NCI-H2227 treated with DMSO at 0.1 percent for 48 hours (cell line): ENCODE measurements at regions not wholly inside any gene's neighbourhood (a gene's known extent, or its start where the extent isn't known, plus 50 kb on each side); places are given as distances from the start of the nearest gene placed in this dataset.

Experiments used
- DNase-seq: peaks from one replicate; lab custom pipeline; 2025; lab: John Stamatoyannopoulos, UW

DNA sequence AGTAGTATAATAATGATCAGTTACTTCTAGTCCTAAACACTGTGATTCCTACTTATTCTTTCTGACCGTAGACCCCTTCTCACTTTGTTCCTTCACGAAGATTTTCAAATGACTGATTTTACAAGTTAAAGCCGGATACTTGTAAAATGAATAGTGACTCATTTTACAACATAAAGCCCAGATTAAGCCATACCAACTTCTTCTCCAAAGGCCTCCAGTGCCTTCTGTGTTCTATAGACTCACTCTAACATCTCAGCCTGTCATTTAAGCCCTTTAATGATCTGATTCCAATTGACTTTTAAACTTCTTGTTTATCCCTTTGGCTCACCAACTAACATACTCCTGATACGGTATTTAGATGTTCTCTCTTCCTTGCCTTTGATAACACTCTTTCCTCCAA, 480.0 kb upstream of the HS3ST1 start:
- no peak for DNase-seq

DNA sequence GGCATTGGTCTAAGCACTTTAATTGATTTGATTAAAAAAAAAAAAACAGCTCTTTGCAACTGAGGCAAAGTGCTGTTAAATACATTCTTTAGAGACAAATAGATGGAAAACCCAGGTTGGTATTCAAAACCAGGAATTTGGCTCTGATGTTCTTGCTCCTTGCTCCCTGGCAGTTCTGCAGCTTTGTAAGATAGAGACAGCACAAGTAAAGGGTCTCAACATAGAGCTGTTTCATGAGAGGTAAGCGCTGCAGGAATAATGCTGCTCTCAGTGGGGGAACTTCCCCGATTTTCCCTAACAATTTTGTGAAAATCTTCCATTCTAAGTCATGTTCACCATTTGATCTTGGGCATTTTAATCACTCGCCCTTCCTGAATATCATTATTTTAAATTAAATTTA, 479.5 kb upstream of the HS3ST1 start:
- no peak for DNase-seq

DNA sequence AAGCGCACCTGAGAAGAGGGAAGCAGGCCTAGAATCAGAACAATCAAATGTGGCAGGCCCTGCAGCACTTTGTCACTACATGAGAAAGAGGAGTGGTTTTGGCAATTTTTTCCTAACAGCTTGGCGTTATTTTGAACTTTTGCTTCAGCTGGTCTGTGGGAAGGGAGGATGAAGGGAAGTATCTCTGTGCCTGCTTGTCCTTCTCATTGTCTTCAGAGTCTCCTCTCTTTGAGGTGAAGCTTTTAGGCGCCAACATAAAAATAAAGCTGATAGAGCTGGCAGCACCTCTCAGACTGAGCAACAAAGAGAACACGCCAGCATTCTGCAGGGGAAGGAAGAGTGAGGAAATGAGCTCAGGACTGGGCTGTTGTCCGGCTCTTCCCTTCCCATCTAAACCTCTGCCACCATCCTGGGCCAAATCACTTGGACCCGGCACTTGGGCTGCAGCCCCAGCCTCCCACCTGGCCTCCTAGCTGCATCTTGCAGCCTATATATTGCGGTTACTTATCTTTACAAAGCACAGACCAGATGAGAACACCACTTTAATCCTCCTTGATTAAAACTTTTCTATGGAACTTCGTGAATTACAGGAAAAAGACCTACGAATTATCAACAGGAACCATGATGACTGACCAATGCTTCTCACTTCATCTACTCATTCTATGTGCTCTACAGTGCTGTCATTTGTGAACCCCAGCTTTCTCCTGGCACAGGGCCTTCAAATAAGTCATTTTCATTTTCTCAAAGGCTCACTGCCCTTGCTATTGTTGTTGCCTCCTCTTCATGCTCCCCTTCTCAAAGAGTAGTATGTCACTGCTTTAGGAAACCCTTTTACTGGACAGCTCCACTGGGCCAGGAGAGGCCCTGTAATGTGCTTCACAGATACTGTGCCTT, 476.4 kb upstream of the HS3ST1 start:
- DNase-seq, result no peak

DNA sequence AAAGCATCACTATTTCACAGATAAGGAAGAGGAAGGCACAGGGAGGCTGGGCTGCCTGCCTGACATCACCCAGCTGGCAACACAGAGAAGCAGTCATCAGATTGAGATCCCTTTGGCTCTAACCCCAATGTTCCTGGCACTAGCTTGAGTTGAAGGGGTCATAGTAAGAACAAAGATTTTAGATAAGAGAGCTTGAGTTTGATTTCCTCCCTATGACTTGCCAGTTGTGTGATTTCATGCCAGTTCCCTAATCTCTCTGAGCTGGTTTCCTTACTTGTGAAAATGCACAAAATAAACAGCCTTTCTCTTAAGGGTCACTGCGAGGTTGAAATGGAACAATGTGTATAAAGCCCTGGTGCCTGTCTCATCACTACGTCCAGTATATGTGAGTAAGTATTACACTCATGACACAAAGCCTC, 475.4 kb upstream of the HS3ST1 start:
- no peak for DNase-seq

DNA sequence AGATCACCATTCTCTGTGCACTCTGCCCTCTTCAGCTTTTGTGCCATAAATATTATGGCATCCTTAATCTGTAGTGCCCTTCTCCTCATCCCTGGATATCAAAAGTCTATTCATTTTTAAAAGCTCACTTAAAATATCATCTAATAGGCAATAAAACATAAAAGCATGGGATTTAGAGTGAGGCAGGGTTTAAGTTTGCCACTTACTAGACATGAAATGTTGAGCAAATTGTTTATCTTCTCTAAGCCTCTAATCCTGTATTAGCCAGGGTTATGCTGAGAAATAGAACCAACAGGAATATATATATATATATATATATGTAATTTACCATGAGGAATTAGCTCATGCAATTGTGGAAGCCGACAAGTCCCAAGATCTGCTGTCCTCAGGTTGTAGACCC, 472.4 kb upstream of the HS3ST1 start:
- no peak for DNase-seq

DNA sequence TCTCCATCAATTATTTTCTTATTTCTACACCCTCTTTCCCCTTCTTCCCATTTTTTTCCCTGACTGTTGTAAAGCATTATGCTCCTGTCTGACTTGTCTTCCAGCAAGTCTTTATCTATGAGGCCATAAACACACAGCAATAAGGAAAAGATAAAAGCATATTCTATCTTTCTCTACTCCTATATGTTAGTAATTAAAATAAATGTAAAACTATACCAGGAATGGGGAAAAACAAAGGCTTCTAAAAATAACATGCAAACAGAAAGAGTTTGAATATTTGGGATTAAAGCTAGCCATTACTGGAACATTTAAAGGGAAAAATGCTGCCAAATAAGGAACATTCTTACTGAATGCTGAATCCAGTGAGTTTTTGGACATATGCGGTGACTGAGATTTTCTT, 471.7 kb upstream of the HS3ST1 start:
- DNase-seq, result no peak

DNA sequence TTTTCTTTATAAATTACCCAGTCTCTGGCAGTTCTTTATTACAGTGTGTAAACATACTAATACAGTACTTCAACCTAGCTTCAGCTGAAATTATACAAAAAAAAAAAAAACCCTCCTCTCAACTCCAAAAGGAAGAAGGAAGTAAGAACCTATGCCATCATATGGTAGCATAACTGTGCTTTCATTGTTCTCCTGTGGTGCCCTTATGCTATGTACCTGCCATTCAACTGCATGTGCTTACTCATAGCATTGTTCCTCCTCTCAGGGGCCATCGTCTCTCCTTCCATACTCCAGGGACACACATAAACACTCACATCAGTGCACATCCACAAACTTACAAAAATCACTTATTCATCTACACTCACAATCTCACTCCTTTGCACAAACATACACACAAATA, 470.1 kb upstream of the HS3ST1 start:
- DNase-seq, result no peak

DNA sequence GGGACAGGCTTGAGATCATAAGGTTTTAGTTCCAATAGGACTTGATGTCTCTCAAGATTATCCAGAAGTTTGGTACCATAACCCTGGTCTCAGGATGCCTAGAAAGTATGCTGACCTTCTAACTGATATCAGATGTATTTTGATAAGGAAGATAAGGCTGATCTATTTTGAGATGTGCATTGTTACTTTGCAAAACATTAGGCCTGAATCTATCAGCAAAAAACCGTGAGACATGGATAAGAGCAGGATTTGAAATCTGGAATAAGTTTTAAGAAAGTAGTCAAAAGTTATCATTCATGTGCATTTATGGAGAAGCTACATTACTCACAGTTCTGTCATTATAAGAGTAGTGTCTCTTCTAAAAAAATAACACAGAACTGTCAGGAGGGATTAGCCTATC, 467.1 kb upstream of the HS3ST1 start:
- no peak for DNase-seq

DNA sequence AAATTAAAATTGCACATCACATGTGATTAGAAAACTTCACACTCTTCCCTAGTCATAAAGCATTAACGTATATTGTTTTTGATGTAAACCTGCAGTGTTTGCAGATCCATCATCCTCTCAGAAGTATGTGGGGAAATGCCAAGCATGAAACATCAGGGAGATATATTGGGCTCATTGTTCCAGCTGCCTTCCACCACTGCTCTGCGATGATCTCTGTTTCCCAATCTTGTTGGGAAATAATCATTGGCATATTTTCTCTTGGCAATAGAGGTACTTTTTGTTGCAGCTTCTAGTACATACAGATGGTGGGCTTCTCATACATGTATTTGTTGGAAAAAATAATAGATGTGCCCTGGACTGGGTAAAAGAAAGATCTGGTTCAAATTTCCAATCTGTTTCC, 466.3 kb upstream of the HS3ST1 start:
- no peak for DNase-seq

DNA sequence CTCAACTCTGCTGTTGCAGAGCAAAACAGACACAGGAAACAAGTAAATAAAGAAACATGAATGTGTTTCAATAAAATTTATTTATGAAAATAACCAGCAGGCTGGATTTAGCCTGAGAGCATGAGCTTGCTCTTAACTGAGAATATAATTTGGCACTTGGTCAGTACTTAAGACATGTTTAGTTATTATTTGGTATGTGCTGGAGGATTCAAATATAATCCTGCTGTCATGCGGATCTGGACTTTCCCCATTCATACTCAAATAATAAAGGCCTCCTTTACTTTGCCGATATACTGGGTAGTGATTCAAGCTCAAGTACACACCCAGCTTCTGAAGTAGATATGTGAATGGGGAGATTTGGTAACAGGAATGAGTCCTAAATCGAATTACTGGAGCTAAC, 465.5 kb upstream of the HS3ST1 start:
- no peak for DNase-seq

DNA sequence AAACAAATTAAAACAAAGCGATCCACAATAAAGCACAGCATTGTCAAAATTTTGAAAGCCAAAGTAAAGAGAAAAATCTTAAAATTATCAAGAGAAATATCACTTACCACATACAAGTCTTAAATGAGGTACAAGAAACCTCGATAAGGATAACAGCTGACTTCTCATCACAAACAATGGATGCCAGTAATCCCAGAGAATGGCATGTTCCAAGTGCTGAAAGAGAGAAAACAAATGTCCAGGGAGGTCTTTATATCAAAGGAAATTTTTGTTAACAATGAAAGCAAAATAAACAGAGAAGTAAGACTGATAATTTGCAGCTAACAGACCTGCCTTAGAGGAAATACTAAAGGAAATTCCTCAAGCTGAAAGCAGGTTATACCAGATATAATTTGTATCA, 460.4 kb upstream of the HS3ST1 start:
- no peak for DNase-seq

DNA sequence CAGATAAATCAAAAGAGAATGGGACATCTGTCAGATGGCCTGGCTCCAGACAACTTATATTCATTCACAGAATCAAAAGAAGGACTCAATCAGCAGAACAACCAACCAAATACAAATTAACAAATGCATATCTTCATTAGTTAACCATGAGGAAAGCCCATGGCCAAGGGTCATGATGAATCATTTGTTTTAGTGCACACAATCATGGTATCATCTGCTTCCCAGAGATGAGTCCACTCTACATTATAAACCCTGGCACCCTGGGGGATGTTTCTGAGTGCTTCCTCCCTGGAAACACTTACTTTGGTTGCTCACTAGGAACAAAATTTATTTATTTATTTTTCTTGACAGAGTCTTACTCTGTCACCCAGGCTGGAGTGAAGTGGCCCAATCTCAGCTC, 453.3 kb upstream of the HS3ST1 start:
- no peak for DNase-seq

DNA sequence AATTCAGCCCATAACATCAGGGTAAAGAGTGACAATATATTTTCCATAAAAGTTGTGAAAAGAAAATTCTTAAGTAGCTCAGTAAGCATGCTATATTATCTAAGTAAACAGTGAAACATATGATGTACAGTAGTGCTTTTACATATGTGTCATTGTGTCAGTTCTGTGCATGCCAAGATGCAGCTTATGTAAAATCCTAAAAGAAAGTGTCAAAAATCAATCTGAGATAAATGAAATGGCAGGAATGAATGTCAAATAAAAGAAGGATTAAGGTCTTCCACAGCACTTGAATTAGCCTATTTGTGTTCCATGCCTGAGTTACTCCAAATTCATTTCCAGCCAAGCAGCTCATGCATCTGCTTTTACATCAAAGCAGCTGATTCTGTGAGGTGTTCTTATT, 452.7 kb upstream of the HS3ST1 start:
- no peak for DNase-seq

DNA sequence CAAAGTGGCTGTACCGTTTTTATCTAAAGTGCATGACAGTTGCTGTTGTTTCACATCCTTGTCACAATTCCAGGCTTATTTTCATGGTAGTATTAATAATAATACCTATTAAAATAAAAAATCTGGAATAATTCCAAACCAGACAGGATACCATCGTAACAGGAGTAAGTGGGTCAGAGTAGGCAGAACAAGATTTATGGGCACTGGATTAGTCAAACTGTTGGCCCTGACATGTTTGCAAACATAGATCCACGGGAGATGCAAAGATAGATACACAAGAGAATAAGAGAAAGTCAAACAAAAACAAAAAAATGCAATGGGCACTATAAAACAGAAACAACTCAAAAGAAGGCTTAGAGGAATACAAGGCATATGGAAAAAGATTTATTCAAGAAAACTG, 449.5 kb upstream of the HS3ST1 start:
- DNase-seq, result no peak

DNA sequence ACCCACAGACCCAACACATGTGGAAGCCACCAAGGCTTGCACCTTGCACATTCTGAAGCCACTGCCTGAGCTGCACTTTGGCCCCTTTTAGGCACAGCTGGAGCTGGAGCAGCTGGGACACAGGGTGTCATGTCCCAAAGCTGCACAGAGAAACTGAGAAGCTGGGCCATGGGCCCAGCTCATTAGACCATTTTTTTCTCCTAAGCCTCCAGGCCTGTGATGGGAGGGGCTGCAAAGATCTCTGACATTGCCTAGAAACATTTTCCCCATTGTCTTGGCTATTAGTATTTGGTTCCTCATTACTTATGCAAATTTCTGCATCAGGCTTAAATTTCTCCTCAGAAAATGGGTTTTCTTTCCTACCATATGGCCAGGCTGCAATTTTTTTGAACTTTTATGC, 447.4 kb upstream of the HS3ST1 start:
- DNase-seq, result no peak

DNA sequence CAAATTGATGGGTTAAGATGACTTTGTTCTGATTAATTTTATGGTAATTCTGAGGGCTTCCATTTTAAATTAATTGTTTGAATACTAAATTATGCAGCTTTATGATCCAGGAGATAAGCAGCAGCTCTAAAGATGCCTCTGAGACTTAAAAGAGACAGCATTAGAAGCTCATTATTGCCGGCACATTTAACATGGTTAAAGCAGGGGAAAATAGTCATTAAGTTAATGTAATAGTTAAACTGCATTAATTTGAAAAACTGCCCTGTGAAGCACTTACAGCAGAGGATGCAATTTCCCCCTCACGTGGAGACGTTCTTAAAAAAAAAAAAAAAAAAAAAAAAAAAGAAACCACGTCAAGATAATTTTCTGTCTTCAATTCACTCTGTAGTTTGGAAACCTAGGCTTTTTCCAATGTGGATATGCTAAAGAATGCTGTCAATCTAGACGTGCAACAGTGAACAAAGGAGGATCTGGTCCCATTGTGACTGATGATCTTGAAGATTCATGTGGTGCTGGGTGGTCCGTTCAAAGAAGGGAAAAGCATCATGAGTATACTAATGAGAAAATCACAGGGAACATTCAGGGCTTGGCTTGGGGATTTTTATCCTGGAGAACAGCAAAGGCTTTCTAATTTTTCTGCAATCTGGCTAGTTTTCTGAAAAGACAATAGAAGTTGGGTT, 440.6 kb upstream of the HS3ST1 start:
- no peak for DNase-seq

DNA sequence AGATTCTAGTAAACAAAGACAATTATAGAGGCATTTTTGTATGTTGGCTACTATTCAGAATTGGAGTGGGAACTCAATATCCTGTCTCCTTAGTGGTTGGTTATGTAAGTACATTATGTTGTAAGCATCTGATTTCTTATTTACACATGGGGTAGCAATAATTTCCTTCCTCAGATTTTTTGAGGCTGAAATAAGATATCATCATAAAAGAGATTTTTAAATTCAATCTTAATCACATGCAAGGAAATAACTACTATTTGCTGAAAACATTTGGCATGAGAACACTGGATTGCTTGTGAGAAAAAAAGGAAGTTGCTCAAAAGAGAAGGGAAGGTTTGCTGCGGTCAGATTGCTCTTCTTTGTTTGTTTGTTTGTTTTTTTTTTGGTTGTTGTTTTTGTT, 437.7 kb upstream of the HS3ST1 start:
- no peak for DNase-seq

DNA sequence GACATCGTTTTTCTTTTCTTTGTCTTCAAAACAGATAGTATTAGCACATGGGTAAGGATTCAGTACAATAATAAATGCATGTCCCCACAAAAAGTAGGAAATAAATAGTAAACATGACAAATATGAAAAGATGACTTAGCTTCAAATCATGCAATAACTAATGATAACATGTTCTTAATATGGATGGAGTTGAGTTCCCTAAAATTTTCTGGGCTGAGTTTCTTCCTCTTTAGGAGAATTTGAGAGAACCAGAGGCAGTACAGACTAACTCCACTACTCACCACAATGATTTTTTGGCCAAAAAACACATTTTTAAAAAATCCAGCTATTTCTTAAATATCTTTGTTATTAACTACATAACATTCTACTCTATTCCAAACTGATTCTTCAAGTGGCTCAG, 432.3 kb upstream of the HS3ST1 start:
- no peak for DNase-seq

DNA sequence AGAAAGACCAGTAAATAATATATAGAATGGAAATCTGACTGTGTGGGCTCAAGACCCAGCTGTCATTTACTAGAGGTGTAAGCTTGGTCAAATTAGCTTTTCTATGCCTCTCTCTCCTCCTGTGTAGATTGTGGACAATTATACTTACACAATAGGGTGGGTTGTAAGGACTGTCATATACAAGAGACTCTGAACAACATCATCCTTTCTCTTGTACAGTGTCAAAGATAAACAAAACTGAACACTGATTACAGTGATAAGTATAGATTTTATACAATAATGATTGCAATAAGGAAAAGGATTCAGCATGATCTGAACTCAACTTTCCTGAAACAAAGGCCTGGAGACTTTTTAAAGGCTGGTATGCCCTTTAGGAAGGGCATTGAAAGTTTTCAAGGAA, 429.2 kb upstream of the HS3ST1 start:
- no peak for DNase-seq

DNA sequence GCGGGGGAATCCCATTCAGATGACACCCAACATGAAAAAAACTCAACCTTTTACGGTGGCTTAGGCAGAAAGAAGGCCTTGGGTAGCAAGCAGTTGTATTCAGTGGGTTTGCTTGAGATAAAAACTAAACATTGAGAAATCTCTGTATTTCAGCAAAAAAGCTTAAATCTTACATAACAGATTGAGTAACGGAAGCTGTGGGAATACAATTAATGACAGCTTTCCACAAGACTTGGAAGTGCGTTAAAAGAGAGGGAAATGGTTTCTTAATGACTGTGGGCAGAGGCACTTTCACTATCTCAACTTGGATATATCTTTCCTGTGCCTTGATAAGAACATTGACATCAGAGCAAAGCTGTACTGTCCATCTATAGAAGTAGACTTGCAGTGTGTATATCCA, 418.5 kb upstream of the HS3ST1 start:
- DNase-seq, result no peak

DNA sequence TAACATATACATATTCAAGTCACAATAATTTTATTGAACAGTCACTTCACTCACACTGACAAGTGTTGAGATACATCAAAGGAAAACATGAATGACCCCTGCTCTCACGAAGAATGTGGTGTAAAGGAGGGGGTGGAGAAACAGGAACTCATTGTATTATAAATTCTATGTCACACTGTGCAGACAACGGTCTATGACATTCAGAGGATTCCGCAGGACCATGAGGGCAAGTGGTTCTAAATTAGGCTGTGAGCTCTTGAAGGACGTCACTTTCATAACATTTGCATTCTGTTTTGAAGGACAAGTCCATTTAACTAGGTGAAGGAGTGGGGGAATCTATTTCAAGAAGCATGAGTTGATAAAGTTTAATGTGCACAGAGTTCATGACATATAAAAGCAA, 415.2 kb upstream of the HS3ST1 start:
- no peak for DNase-seq

DNA sequence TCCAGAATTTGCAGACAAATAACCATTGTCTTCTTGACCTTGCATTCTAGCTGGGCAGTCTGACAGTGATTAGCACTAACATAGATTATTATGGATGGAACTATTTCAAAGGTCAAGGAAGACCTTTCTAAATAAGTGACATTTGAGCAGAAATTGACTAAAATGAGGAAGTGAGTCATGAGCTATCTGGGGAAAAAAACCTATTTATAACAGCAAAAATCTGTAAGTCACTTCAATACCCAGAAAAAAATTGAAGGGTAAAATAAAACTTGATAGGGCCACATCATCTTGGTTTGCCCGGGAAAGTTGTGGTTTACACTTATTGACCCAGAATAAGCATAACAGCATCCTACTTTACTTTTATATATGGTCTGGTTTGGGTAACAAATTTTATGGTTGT, 414.6 kb upstream of the HS3ST1 start:
- DNase-seq, result no peak

DNA sequence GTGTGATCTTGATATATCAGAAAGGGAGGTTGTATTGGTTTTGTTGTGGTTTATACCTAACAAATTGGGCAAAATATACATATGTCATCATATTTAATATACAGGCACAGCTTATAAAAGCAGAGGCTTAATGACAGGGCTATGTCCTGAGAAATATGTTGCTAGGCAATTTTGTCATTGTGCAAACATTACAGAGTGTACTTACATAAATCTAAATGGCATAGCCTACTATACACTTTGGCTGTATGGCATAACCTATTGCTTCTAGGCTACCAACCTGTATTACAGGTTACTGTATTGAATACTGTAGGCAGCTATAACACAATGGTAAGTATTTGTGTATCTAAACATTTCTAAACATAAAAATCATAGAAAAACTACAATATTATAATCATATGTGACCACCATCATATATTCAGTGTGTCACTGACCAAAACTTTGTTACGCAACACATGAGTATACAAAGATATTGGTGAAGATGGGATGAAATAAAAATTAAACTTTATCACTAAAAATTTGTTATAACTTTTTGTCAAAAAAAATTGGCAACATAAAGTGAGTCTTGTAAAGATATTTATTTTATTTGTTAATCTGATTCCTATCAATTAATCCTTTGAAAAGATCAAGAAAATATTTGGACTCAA, 414.0 kb upstream of the HS3ST1 start:
- no peak for DNase-seq
